ENCODE measurements at regions not wholly inside any gene's neighbourhood (a gene's known extent, or its start where the extent isn't known, plus 50 kb on each side); places are given as distances from the start of the nearest gene placed in this dataset.

DNA sequence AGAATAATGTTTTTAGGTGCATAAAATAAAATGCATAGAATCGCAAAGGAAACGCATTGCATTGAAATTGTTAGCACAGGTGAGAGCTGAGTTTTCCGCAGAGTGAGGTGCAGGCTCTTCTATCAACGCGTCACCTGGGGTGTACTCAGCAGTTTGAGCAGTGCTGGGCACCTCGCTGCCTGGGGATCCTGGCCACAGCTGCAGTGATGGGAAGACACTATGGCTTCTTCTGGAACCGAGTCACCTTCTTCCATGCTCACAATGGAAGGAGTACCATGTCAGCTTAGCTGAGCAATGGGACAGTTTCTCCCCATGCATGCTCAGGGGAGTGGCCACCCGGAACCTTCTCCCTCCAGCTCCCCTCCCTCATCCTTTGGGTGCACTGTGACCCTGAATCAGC, 95.4 kb upstream of the OTOS start:
- TF ChIP-seq GATA3 (IDR thresholded peaks at IDR 0.05; ENCODE audit: low read depth, low read length) (no peak), GATA2 (IDR thresholded peaks at IDR 0.05; ENCODE audit: low read depth, low read length) (no peak)

All from SH-SY5Y (cell line).